Fibroblast of mammary gland (primary cell): ENCODE measurements at regions not wholly inside any gene's neighbourhood (a gene's known extent, or its start where the extent isn't known, plus 50 kb on each side); places are given as distances from the start of the nearest gene placed in this dataset.

Source experiments
- DNase-seq: peaks from one replicate; pipeline ENCODE4 v3.0.0-alpha.2; 2010; ENCODE audit warnings: low read depth
- H3K4me3 ChIP-seq: 2 replicates; pipeline ENCODE4 v1.5.1; 2011; ENCODE audit warnings: low read depth, mild to moderate bottlenecking, low read length, moderate library complexity; ENCODE audit not compliant: control insufficient read depth
- TF ChIP-seq, protein P1 (sequence below): conservative IDR thresholded peaks from 2 replicates; pipeline ENCODE4 v1.5.1; 2011; ENCODE audit warnings: low read depth, low read length, inconsistent platforms; ENCODE audit not compliant: control insufficient read depth, insufficient read depth

DNA sequence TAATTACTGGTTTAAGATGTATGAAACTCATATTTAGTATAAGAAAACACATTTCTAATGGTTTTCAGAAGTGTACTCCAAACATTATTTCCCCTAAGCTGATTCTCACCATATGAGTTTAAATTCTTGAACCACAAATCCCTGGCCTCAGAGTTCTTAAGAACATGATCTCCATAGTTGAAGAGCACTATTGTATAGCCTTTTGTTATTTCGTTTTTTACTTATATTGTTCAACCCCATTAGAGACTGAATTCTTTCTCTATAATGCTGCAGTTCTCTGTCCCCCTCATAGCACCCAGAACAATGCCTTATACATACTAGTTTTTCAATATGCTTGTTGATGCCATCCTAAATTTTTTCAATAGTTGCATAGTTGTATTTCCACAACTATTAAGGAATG is 85.5 kb upstream of the TMEM17 start:
- TF ChIP-seq, protein P1, sequence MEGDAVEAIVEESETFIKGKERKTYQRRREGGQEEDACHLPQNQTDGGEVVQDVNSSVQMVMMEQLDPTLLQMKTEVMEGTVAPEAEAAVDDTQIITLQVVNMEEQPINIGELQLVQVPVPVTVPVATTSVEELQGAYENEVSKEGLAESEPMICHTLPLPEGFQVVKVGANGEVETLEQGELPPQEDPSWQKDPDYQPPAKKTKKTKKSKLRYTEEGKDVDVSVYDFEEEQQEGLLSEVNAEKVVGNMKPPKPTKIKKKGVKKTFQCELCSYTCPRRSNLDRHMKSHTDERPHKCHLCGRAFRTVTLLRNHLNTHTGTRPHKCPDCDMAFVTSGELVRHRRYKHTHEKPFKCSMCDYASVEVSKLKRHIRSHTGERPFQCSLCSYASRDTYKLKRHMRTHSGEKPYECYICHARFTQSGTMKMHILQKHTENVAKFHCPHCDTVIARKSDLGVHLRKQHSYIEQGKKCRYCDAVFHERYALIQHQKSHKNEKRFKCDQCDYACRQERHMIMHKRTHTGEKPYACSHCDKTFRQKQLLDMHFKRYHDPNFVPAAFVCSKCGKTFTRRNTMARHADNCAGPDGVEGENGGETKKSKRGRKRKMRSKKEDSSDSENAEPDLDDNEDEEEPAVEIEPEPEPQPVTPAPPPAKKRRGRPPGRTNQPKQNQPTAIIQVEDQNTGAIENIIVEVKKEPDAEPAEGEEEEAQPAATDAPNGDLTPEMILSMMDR: no peak
- no peak for DNase-seq
- H3K4me3 ChIP-seq: no peak overlapping the region

DNA sequence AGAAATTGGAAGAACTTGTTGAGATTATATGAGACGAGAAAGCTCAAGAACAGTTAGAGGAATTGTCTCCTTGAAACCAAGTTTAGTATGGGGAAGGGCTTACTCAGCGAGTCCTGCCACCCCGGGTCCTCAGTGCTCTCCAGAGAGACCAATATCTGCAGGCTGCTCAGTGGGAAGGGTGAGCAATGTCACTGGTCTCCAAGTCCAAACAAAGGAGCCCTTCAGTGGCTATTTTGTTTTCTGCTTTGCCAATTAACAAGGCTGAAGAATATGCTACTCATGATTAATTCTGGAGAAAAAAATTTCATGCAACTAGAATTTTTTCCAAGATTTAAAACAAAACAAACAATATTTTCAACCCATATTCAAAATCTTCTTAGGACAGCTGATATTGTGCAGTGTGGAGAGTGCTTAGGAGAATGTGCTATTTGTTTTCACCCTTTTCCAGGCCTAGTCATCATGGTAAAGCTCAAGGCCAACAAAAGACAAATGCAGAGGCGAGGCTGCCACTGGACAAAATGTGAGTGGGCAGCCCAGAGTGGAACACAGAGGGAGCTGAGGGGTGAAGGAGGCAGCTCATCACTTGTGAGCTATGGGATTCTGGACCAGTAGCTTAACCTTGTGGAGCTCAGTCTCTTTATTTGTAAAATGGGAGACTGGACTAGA is 83.8 kb upstream of the TMEM17 start:
- no peak for DNase-seq
- H3K4me3 ChIP-seq: no peak overlapping the region
- TF ChIP-seq, protein P1: no peak

DNA sequence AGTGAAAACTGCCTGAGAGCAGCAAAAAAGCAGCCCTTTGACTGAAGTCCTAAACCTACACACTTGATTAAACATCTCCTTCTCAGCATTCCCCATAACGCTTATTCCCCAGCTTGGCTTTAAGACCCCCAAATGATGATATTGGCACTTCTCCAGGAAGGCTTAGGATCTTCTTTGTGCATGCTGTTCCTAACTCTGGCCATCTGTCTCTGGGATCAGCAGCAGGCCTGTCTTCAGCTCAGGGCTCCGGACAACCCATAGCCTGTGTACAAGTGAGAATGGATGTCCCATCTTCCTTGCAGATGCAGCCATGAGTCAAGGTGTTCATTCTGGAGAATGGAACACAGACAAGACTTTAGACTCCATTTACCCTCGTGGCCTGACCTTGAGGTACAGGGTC is 81.6 kb upstream of the TMEM17 start:
- H3K4me3 ChIP-seq: no peak overlapping the region
- TF ChIP-seq, protein P1: no peak
- no peak for DNase-seq

DNA sequence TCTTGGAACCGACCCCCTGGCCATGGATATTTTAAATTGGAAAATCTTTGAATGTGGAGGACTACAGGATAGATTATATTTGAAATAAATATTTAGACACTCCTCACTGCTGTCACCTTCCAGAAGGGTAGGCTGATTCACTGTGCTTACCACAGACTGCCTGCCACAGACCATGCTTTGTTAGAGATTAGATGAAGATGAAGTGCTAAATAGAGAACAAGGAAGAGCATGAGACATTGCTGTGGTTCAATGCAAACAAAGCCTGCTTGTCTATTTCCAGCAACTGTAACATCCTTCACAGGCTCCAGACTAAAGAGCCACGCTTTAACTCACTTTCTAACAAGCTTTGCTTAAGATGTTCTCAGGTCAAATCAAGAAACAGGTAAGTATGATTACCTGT is 81.0 kb upstream of the TMEM17 start:
- H3K4me3 ChIP-seq: no peak overlapping the region
- peak; percentile 31 for DNase-seq

DNA sequence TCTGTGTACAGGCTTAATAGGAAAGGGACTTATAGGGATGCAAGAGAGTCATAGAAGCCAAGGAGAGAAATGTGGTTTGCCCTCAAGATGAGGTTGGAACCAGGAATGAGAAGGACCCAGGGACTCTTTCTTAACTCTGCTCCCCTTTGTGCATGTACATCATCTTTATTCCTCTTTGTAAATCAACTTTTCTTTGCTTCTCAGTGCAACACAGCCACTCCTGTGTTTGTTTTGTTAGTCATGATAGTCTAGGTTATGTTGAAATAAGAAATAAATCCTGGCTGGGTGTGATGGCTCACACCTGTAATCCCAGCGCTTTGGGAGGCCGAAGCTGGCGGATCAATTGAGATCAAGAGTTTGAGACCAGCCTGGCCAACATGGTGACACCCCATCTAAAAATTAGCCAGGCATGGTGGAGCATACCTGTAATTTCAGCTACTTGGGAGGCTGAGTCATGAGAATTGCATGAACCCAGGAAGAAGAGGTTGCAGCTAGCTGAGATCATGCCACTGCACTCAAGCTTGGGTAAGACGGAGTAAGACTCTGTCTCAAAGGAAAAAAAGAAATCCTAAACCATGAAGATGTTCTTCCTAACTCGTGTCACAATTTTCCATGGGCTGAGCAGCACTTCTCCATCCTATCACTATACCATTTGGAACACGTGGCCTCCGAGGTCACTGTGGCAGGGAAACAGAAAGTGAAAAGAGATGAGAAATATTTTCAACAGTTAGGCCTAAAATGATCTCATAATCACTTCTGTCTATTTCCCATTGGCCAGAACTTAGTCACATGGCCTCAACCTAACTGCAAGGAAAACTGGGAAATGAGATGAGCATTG is 73.0 kb upstream of the TMEM17 start:
- TF ChIP-seq, protein P1: no peak
- peak; percentile 96 for DNase-seq
- H3K4me3 ChIP-seq: no peak overlapping the region

More for the DNA sequence above, 81.0 kb upstream of the TMEM17 start:
- TF ChIP-seq, protein P1: no peak

DNA sequence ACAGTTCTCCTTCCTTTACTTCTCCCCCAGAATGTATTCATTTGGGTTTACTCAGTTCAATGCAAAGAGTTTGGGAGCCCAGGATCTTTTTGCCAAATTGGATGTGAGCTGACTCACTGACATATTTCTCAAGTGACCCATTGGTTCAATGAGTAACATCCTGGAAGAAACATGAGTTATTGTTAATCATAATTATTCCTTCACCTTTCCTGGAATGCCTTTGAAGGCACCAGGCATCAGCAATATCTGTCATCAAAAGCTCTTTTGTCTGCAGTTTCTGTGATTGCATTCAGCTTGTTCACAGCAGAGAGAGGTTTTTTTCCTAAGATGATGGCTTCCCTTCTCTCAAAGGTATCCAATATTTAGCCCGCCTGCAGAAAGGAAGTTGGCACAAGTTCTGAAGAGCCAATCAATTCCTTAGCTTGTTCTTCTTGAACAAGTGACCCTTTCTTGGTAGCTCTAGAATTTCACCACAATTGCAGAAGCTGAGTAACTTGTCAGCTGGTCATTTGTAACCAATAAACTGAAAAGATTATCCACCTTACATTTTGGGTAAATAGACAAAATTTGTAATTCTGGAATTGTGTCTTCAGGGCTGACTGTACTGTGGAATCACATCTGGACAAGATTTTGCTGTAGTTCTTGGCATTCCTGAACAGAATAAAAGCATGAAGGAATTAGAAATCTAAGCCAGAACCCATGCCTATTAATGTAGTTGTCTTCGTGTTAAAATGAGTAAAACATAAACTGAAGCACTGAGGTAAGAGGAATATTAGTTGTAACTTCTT is 72.2 kb upstream of the TMEM17 start:
- TF ChIP-seq, protein P1: no peak
- H3K4me3 ChIP-seq: no peak overlapping the region
- peak; percentile 96 for DNase-seq
